IMR-90 (cell line): ENCODE measurements at regions not wholly inside any gene's neighbourhood (a gene's known extent, or its start where the extent isn't known, plus 50 kb on each side); places are given as distances from the start of the nearest gene placed in this dataset.

Experiments
- ATAC-seq: fragments of 200-7000 bp; cut with Tn5 transposase; 2 replicates; pipeline ENCODE4 v1.9.1; 2020; ENCODE audit warnings: low read depth, mild to moderate bottlenecking, moderate library complexity
- BruUV-seq: library from RNA; stranded (reverse); fragments of 400-500 nt; replicated peaks from 2 replicates; lab custom pipeline; 2021; lab: Mats Ljungman, UMichigan
- CTCF ChIA-PET: fragments of 300-600 bp; formaldehyde crosslinking; extraction: SDS; loops from one replicate; lab custom pipeline; 2021; ENCODE audit warnings: antibody characterized with exemption; lab: Yijun Ruan, JAX
- POLR2A ChIA-PET: fragments of 300-600 bp; sonication (Branson Sonifier 250); formaldehyde crosslinking; loops from one replicate; lab custom pipeline; 2022; ENCODE audit warnings: antibody characterized with exemption; ENCODE audit not compliant: unreplicated experiment; lab: Charles Lee
- DNase-seq: peaks from one replicate; pipeline ENCODE4 v3.0.0; 2013
- H2AFZ ChIP-seq: replicated peaks from 2 replicates; pipeline ENCODE3; 2013; ENCODE audit warnings: low read length, mild to moderate bottlenecking; ENCODE audit not compliant: poor library complexity
- H2AK5ac ChIP-seq: 2 replicates; pipeline ENCODE4 v1.6.1; 2013; ENCODE audit warnings: low read depth, low read length, inconsistent platforms
- H2AK9ac ChIP-seq: replicated peaks from 2 replicates; pipeline ENCODE3; 2013; ENCODE audit warnings: mild to moderate bottlenecking, low read depth, low read length, moderate library complexity; ENCODE audit not compliant: poor library complexity
- H2BK120ac ChIP-seq: 2 replicates; pipeline ENCODE4 v1.6.1; 2013; ENCODE audit warnings: low read depth, low read length, inconsistent platforms
- H2BK15ac ChIP-seq: 3 replicates; pipeline ENCODE4 v1.6.1; 2013; ENCODE audit warnings: low read depth, low read length, inconsistent platforms
- H2BK20ac ChIP-seq: 2 replicates; pipeline ENCODE4 v1.6.1; 2013; ENCODE audit warnings: low read depth, mild to moderate bottlenecking, inconsistent platforms, low read length, moderate library complexity
- H2BK5ac ChIP-seq: 2 replicates; pipeline ENCODE4 v1.6.1; 2013; ENCODE audit warnings: mild to moderate bottlenecking, low read depth, low read length, inconsistent platforms; ENCODE audit not compliant: poor library complexity, severe bottlenecking
- H3K14ac ChIP-seq: replicated peaks from 2 replicates; pipeline ENCODE4 v1.6.1; 2013; ENCODE audit warnings: low read depth, low read length, inconsistent platforms
- H3K18ac ChIP-seq: 2 replicates; pipeline ENCODE4 v1.6.1; 2013; ENCODE audit warnings: low read depth, low read length, control low read depth
- H3K23ac ChIP-seq: 2 replicates; pipeline ENCODE4 v1.6.1; 2013; ENCODE audit warnings: low read depth, low read length, inconsistent platforms
- H3K27ac ChIP-seq: 2 replicates; pipeline ENCODE4 v1.5.1; 2013; ENCODE audit warnings: mild to moderate bottlenecking, control low read depth, low read length; ENCODE audit not compliant: insufficient read depth
- H3K27me3 ChIP-seq: 2 replicates; pipeline ENCODE4 v1.6.1; 2013; ENCODE audit warnings: low read length; ENCODE audit not compliant: control insufficient read depth, insufficient read depth
- H3K36me3 ChIP-seq: 2 replicates; pipeline ENCODE4 v1.6.1; 2013; ENCODE audit warnings: low read length, mixed read lengths; ENCODE audit not compliant: control insufficient read depth, insufficient read depth
- H3K4ac ChIP-seq: 2 replicates; pipeline ENCODE4 v1.6.1; 2013; ENCODE audit warnings: low read depth, low read length, inconsistent platforms
- H3K4me1 ChIP-seq: 2 replicates; pipeline ENCODE4 v1.6.1; 2013; ENCODE audit warnings: low read length, mixed read lengths; ENCODE audit not compliant: control insufficient read depth, insufficient read depth
- H3K4me2 ChIP-seq: 2 replicates; pipeline ENCODE4 v1.6.1; 2013; ENCODE audit warnings: low read depth, mild to moderate bottlenecking, control low read depth, low read length, moderate library complexity
- H3K4me3 ChIP-seq: 2 replicates; pipeline ENCODE4 v1.5.1; 2013; ENCODE audit warnings: low read depth, mild to moderate bottlenecking, control low read depth, low read length, moderate library complexity; ENCODE audit not compliant: insufficient read depth
- H3K56ac ChIP-seq: 2 replicates; pipeline ENCODE4 v1.6.1; 2013; ENCODE audit warnings: low read length, inconsistent platforms; ENCODE audit not compliant: insufficient read depth; ENCODE audit errors: extremely low read depth
- H3K79me1 ChIP-seq, 2 experiments: 2 replicates each; pipeline ENCODE4 v1.6.1; 2013; ENCODE audit warnings: low read length in 2 of 2, inconsistent platforms in 1 of 2, low read depth in 1 of 2
- H3K9ac ChIP-seq: 2 replicates; pipeline ENCODE4 v1.6.1; 2013; ENCODE audit warnings: low read depth, low read length, control low read depth
- H3K9me1 ChIP-seq: 2 replicates; pipeline ENCODE4 v1.6.1; 2013; ENCODE audit warnings: low read length, inconsistent platforms; ENCODE audit not compliant: insufficient read depth
- H3K9me3 ChIP-seq: 2 replicates; pipeline ENCODE4 v1.6.1; 2013; ENCODE audit warnings: low read length; ENCODE audit not compliant: control insufficient read depth, insufficient read depth
- H4K20me1 ChIP-seq: 2 replicates; pipeline ENCODE4 v1.6.1; 2013; ENCODE audit warnings: low read length, inconsistent platforms; ENCODE audit not compliant: insufficient read depth
- H4K5ac ChIP-seq: 2 replicates; pipeline ENCODE4 v1.6.1; 2013; ENCODE audit warnings: mild to moderate bottlenecking, low read depth, low read length, control low read depth
- H4K8ac ChIP-seq, 2 experiments: 2 replicates each; pipeline ENCODE4 v1.6.1; 2013; ENCODE audit warnings: low read depth in 2 of 2, low read length in 2 of 2, control low read depth in 1 of 2, inconsistent platforms in 1 of 2
- H4K91ac ChIP-seq: 2 replicates; pipeline ENCODE4 v1.6.1; 2013; ENCODE audit warnings: low read depth, low read length, inconsistent platforms; ENCODE audit not compliant: insufficient read depth
- BHLHE40 ChIP-seq: fragments of 150-350 bp; IDR thresholded peaks from 2 replicates; pipeline ENCODE4 v1.6.1; 2016; ENCODE audit warnings: mild to moderate bottlenecking, low read depth, low read length
- CEBPB ChIP-seq: IDR thresholded peaks from 2 replicates; pipeline ENCODE4 v1.6.1; 2012; ENCODE audit warnings: low read depth, low read length, improper control_type of control experiment
- CHD1 ChIP-seq: IDR thresholded peaks from 2 replicates; pipeline ENCODE4 v1.6.1; 2012; ENCODE audit warnings: low read depth, low read length, improper control_type of control experiment
- MAFK ChIP-seq: IDR thresholded peaks from 2 replicates; pipeline ENCODE4 v1.6.1; 2012; ENCODE audit warnings: low read depth, low read length, improper control_type of control experiment
- MAZ ChIP-seq: IDR thresholded peaks from 2 replicates; pipeline ENCODE4 v1.6.1; 2012; ENCODE audit warnings: low read depth, mild to moderate bottlenecking, low read length, improper control_type of control experiment, moderate library complexity, borderline replicate concordance
- MXI1 ChIP-seq: IDR thresholded peaks from 2 replicates; pipeline ENCODE4 v1.6.1; 2012; ENCODE audit warnings: low read depth, mild to moderate bottlenecking, low read length, moderate library complexity, borderline replicate concordance
- NFE2L2 ChIP-seq: fragments of 150-350 bp; IDR thresholded peaks from 2 replicates; pipeline ENCODE4 v1.6.1; 2016; ENCODE audit warnings: low read depth, mild to moderate bottlenecking, low read length
- POLR2A ChIP-seq: IDR thresholded peaks from 2 replicates; pipeline ENCODE4 v1.6.1; 2012; ENCODE audit warnings: mild to moderate bottlenecking, low read depth, low read length
- RAD21 ChIP-seq: IDR thresholded peaks from 2 replicates; pipeline ENCODE4 v1.6.1; 2012; ENCODE audit warnings: low read length, improper control_type of control experiment
- RCOR1 ChIP-seq: IDR thresholded peaks from 2 replicates; pipeline ENCODE4 v1.6.1; 2012; ENCODE audit warnings: mild to moderate bottlenecking, low read length, improper control_type of control experiment; ENCODE audit not compliant: insufficient replicate concordance
- SMC3 ChIP-seq: fragments of 150-350 bp; IDR thresholded peaks from 2 replicates; pipeline ENCODE4 v1.6.1; 2016; ENCODE audit warnings: low read depth, mild to moderate bottlenecking, antibody characterized with exemption, low read length, moderate library complexity
- WGBS, 2 experiments: methylation state at CpG; one replicate each; pipeline versions ENCODE4 v1.1.5 to v1.1.7; 2013; ENCODE audit warnings: missing lambda C conversion rate in 2 of 2; ENCODE audit not compliant: insufficient read length in 1 of 2; ENCODE audit errors: extremely low coverage in 2 of 2; 5-methylcytosine and 5-hydroxymethylcytosine counted together
- dilution Hi-C: fragments of 300-500 bp; cut with HindIII; formaldehyde crosslinking; loops from one replicate; pipeline ENCODE4 v1.14.3; 2018; ENCODE audit warnings: low sequenced_read_pairs; ENCODE audit not compliant: unreplicated experiment
- in situ Hi-C: fragments of 300-500 bp; cut with MboI; formaldehyde crosslinking; loops from 3 replicates; pipeline ENCODE4 v1.14.3; 2019; ENCODE audit warnings: low sequenced_read_pairs, inconsistent platforms, mixed read lengths
- intact Hi-C: fragments of 100-400 bp; cut with micrococcal nuclease; formaldehyde crosslinking; loops from 2 replicates; pipeline ENCODE4 v1.10.0; 2022
- TF ChIP-seq, protein P1 (sequence below): fragments of 150-350 bp; IDR thresholded peaks from 2 replicates; pipeline ENCODE4 v1.6.1; 2016; ENCODE audit warnings: low read depth, mild to moderate bottlenecking, low read length, moderate library complexity, borderline replicate concordance

DNA sequence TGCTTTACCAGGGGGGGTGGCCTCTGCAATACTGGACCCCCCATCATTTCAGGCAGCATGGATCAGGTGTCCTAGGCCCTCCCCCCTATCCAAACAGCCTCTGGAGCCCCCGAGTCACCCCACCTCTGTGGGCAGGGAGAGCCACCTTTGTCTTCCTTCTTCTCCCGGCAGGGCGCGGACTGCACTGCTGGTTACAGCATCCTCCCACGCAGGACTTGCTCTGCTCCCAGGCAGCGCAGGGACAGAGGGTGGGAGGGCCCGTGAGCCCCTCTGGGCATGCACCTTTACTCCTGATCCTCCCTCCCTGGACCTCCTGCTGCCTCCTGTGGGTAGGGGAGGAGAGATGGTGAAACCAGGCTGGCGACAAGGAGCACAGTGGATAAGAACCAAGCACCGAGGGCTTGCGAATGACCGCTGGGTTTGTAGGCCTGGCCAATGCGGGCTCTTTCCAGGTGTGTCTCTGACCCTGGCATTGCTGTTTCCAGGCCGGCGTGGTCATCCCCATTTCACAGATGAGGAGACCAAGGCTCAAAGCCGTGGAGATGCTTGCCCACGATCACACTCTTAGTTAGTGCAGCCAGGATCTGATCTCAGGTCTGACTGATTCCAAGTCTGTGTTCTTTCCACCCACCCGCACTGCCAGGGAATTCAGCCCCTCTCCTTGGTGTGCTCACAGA, 73.6 kb upstream of the TARDBP start (continued):
- TF ChIP-seq CEBPB (no peak), RCOR1 (no peak), MAZ (no peak), MXI1 (no peak)

DNA sequence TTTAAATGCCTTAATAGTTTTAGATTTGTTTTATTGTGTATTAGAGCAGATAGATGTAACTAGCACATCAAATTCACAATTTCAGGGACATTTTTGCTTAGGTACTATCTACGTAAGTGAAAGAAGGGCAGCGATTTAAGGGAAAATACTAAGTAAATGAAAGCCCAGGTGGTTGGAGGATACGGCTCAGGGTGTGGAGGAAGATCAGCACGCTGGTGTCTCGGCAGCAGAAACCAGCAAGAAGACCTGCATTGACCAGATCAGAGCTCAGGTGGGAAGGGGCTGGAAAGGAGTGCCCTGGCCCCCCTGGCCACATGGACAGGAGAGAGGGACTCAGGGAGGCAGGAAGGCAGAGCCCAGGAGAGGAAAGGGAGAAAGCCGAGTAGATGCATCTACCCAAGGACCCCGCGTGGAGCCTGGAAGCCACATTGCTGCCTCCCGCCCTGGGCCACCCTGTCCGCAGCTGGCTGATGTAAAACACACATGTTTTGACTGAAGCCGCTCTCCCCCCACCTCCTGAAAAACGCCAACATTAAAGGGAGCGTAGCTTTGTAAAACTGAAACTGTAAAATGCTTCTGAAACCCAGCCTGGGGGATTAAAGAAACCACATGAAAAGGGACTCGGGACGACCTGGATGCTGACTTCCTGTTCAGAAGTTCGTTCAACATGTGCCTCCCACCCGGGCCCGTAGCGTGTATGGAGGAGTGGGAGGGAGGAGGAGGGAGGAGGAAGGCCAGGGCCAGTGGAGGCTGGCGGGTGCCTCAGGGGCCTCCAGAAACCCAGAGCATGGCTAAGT, 72.6 kb upstream of the TARDBP start:
- Histone ChIP-seq H2AK5ac (no peak overlapping the region), H2AK9ac (peak overlapping the region; percentile 44), H4K8ac (no peak overlapping the region), H2AFZ (peak overlapping the region; percentile 16), H4K5ac (no peak overlapping the region), H3K23ac (no peak overlapping the region), H3K9ac (no peak overlapping the region), H3K4me3 (no peak overlapping the region), H3K56ac (no peak overlapping the region), H2BK5ac (no peak overlapping the region), H3K27me3 (peaks cover 35% of the 10 kb centered on the region), H3K36me3 (no peaks in the 10 kb centered on the region), H3K9me1 (no peaks in the 10 kb centered on the region), H2BK120ac (no peak overlapping the region; the same call in 1 of the 2 replicates), H4K20me1 (no peaks in the 10 kb centered on the region), H2BK15ac (no peak overlapping the region), H3K14ac (no peak overlapping the region; the same call in 1 of the 2 replicates), H3K4ac (no peak overlapping the region), H3K79me1 (no peaks in the 10 kb centered on the region), H3K4me1 (peaks cover 7% of the 10 kb centered on the region; the same call in 1 of the 2 replicates), H3K9me3 (no peaks in the 10 kb centered on the region), H3K18ac (no peak overlapping the region), H3K27ac (no peak overlapping the region), H2BK20ac (no peak overlapping the region), H4K91ac (no peak overlapping the region), H3K4me2 (peak overlapping the region; percentile 37; the same call in 1 of the 2 replicates)
- ATAC-seq, result peak; percentile 11; the same call in 1 of the 2 replicates
- WGBS, 2 experiments, result 32% methylated on average over 9 of the region's 20 CpGs; no CpG with 5 or more reads in 1 of the 2 experiments
- intact Hi-C loops (no loop called here), dilution Hi-C loops (no loop called here), in situ Hi-C loops (loop anchor here (5.0 kb wide), 1 partner anchor 428 kb away; no protein-coding TSS in a partner anchor)
- DNase-seq, result peak; percentile 5
- ChIA-PET CTCF (no interaction called here), POLR2A (no interaction called here)
- no TSS peak for BruUV-seq
- TF ChIP-seq CEBPB (no peak), SMC3 (no peak), RAD21 (no peak), BHLHE40 (no peak), MAFK (no peak), CHD1 (no peak), RCOR1 (no peak), POLR2A (no peak), MXI1 (no peak), NFE2L2 (no peak)
- TF ChIP-seq, protein P1, sequence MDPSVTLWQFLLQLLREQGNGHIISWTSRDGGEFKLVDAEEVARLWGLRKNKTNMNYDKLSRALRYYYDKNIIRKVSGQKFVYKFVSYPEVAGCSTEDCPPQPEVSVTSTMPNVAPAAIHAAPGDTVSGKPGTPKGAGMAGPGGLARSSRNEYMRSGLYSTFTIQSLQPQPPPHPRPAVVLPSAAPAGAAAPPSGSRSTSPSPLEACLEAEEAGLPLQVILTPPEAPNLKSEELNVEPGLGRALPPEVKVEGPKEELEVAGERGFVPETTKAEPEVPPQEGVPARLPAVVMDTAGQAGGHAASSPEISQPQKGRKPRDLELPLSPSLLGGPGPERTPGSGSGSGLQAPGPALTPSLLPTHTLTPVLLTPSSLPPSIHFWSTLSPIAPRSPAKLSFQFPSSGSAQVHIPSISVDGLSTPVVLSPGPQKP, result no peak
